ENCODE measurements at regions not wholly inside any gene's neighbourhood (a gene's known extent, or its start where the extent isn't known, plus 50 kb on each side); places are given as distances from the start of the nearest gene placed in this dataset.

DNA sequence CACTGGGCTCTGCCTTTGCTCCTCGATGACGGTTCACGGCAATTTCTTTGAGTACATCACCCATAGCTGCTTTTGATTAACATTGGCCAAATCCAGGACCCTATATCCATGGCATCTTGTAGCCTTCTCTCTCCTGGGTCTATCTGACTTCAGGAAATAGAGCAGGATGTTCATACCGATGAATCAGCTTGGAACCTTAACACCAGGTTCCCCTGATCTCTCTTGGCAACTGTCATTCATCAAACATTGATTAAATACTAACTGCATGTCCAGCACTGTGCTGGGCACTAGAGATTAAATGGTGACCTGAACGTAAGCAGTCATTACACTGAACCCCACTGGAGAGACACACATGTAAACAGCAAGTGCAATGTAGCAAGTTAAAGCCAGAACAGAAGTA, 77.0 kb upstream of the MED13L start:
- TF ChIP-seq, protein P1, sequence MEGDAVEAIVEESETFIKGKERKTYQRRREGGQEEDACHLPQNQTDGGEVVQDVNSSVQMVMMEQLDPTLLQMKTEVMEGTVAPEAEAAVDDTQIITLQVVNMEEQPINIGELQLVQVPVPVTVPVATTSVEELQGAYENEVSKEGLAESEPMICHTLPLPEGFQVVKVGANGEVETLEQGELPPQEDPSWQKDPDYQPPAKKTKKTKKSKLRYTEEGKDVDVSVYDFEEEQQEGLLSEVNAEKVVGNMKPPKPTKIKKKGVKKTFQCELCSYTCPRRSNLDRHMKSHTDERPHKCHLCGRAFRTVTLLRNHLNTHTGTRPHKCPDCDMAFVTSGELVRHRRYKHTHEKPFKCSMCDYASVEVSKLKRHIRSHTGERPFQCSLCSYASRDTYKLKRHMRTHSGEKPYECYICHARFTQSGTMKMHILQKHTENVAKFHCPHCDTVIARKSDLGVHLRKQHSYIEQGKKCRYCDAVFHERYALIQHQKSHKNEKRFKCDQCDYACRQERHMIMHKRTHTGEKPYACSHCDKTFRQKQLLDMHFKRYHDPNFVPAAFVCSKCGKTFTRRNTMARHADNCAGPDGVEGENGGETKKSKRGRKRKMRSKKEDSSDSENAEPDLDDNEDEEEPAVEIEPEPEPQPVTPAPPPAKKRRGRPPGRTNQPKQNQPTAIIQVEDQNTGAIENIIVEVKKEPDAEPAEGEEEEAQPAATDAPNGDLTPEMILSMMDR (IDR thresholded peaks at IDR 0.05; ENCODE audit: low read depth, low read length), result no peak
- no peak for TF ChIP-seq EZH2phosphoT487 (IDR thresholded peaks at IDR 0.05; ENCODE audit: low read depth)

Data from OCI-LY3 (cell line).